ENCODE measurements at regions not wholly inside any gene's neighbourhood (a gene's known extent, or its start where the extent isn't known, plus 50 kb on each side); places are given as distances from the start of the nearest gene placed in this dataset.
"Not testable (repeated sequence)": the region's sequence is repeated elsewhere in the genome, so short reads cannot be mapped to it uniquely, and the experiment has no call there.

DNA sequence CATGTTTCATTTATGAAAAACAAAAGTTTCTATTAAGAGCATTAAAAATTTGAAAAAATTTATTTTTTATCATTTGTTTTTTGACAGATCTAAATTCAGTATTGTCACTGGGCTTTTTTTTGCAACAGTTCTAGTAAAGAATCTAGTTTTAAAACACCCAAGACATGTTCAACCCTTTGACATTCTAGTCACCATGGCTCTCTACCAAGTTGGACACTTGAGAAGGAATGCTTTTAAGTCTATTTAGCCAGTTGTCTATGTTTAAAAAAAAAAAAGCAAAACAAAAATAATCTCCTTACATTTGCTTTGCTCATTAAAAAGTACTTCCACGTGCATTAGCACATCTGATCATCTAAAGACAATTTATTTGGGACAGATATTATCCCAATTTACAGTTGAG is 417.5 kb downstream of the RSL24D1 start:
- H3K4me1 ChIP-seq (ENCODE audit: insufficient read depth), result no peaks in the 10 kb centered on the region
- no peaks in the 10 kb centered on the region for H3K9me2 ChIP-seq (replicated peaks; ENCODE audit: insufficient read depth)
- no peaks in the 10 kb centered on the region for H3K9me3 ChIP-seq (ENCODE audit: low read depth)
- no peak for DNase-seq (ENCODE audit: low spot score)
- no peaks in the 10 kb centered on the region for H3K27me3 ChIP-seq
- H3K79me2 ChIP-seq, result no peaks in the 10 kb centered on the region
- no peak overlapping the region for H3K27ac ChIP-seq
- no peak for TF ChIP-seq EZH2phosphoT487 (IDR thresholded peaks at IDR 0.05; ENCODE audit: low read depth, severe bottlenecking, unreplicated experiment)
- no peak for TF ChIP-seq CTCF (IDR thresholded peaks at IDR 0.05; ENCODE audit: poor library complexity)
- TF ChIP-seq EZH2 (IDR thresholded peaks at IDR 0.05; ENCODE audit: borderline replicate concordance), result no peak
- WGBS (ENCODE audit: low lambda C conversion rate, missing lambda C conversion rate), result 24% methylated on average over 1 of the region's 1 CpG
- no peaks in the 10 kb centered on the region for H4K20me1 ChIP-seq (ENCODE audit: insufficient read depth, poor library complexity, severe bottlenecking)
- H3K36me3 ChIP-seq (replicated peaks; ENCODE audit: insufficient read depth, low read depth), result no peaks in the 10 kb centered on the region
- no peak overlapping the region for H3K4me2 ChIP-seq
- H2AFZ ChIP-seq, result no peak overlapping the region
- no peak overlapping the region for H3K4me3 ChIP-seq

- Histone ChIP-seq H4K20me1 (ENCODE audit: insufficient read depth, poor library complexity, severe bottlenecking) (no peaks in the 10 kb centered on the region), H3K9me2 (replicated peaks; ENCODE audit: insufficient read depth) (no peaks in the 10 kb centered on the region), H3K4me2 (no peak overlapping the region), H3K36me3 (replicated peaks; ENCODE audit: insufficient read depth, low read depth) (no peaks in the 10 kb centered on the region), H3K27me3 (no peaks in the 10 kb centered on the region), H2AFZ (no peak overlapping the region), H3K9me3 (ENCODE audit: low read depth) (no peaks in the 10 kb centered on the region), H3K27ac (no peak overlapping the region), H3K4me1 (ENCODE audit: insufficient read depth) (no peaks in the 10 kb centered on the region), H3K79me2 (no peaks in the 10 kb centered on the region), H3K4me3 (no peak overlapping the region)
- TF ChIP-seq EZH2phosphoT487 (IDR thresholded peaks at IDR 0.05; ENCODE audit: low read depth, severe bottlenecking, unreplicated experiment), result no peak
- TF ChIP-seq CTCF (IDR thresholded peaks at IDR 0.05; ENCODE audit: poor library complexity), result no peak
- TF ChIP-seq EZH2 (IDR thresholded peaks at IDR 0.05; ENCODE audit: borderline replicate concordance), result no peak
- DNase-seq (ENCODE audit: low spot score), result no peak
- WGBS (ENCODE audit: low lambda C conversion rate, missing lambda C conversion rate), result 34% methylated on average over 2 of the region's 2 CpGs
These were observed 420.3 kb downstream of the RSL24D1 start for GRCh38 chr15:54776410-54776809.

DNA sequence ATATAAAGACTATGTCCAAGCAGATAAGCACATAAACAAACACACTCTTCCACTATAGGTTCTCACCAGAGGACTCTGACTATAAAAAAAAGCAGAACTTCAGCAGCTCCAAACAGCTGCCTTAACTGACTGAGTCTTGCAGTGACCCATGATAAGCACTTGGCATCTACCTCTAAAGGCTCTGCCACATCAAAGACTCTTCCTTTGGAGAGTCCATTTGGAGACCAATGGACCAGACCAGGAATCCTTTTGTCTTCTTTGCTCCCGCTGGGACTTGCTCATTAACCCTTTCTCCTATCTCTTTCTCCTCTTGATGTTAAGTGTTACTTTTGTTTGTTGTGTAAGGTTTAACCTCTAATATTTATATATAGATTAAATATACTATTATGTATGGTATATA is 424.1 kb downstream of the RSL24D1 start:
- DNase-seq (ENCODE audit: low spot score), result no peak
- H3K36me3 ChIP-seq (replicated peaks; ENCODE audit: insufficient read depth, low read depth), result no peaks in the 10 kb centered on the region
- TF ChIP-seq CTCF (IDR thresholded peaks at IDR 0.05; ENCODE audit: poor library complexity) (no peak), EZH2phosphoT487 (IDR thresholded peaks at IDR 0.05; ENCODE audit: low read depth, severe bottlenecking, unreplicated experiment) (no peak), EZH2 (IDR thresholded peaks at IDR 0.05; ENCODE audit: borderline replicate concordance) (no peak)
- no peaks in the 10 kb centered on the region for H3K27me3 ChIP-seq
- 84% methylated on average over 1 of the region's 1 CpG for WGBS (ENCODE audit: low lambda C conversion rate, missing lambda C conversion rate)
- no peaks in the 10 kb centered on the region for H3K9me3 ChIP-seq (ENCODE audit: low read depth)
- no peaks in the 10 kb centered on the region for H3K79me2 ChIP-seq
- H3K27ac ChIP-seq, result no peak overlapping the region
- H3K4me1 ChIP-seq (ENCODE audit: insufficient read depth), result no peaks in the 10 kb centered on the region
- H2AFZ ChIP-seq, result no peak overlapping the region
- H3K4me3 ChIP-seq, result no peak overlapping the region
- no peak overlapping the region for H3K4me2 ChIP-seq
- no peaks in the 10 kb centered on the region for H3K9me2 ChIP-seq (replicated peaks; ENCODE audit: insufficient read depth)
- H4K20me1 ChIP-seq (ENCODE audit: insufficient read depth, poor library complexity, severe bottlenecking), result no peaks in the 10 kb centered on the region

- not testable (repeated sequence) for H3K27me3 ChIP-seq; H3K36me3 ChIP-seq (replicated peaks; ENCODE audit: insufficient read depth, low read depth); H2AFZ ChIP-seq; DNase-seq (ENCODE audit: low spot score); H3K9me3 ChIP-seq (ENCODE audit: low read depth); H3K27ac ChIP-seq; H3K4me2 ChIP-seq; H3K4me1 ChIP-seq (ENCODE audit: insufficient read depth); H4K20me1 ChIP-seq (ENCODE audit: insufficient read depth, poor library complexity, severe bottlenecking); H3K4me3 ChIP-seq; H3K79me2 ChIP-seq; H3K9me2 ChIP-seq (replicated peaks; ENCODE audit: insufficient read depth)
- WGBS (ENCODE audit: low lambda C conversion rate, missing lambda C conversion rate), result 71% methylated on average over 8 of the region's 8 CpGs
These were observed 447.3 kb downstream of the RSL24D1 start for GRCh38 chr15:54749461-54749860.

Data from hepatocyte (in vitro differentiated cells).